ENCODE measurements at regions not wholly inside any gene's neighbourhood (a gene's known extent, or its start where the extent isn't known, plus 50 kb on each side); places are given as distances from the start of the nearest gene placed in this dataset.

DNA sequence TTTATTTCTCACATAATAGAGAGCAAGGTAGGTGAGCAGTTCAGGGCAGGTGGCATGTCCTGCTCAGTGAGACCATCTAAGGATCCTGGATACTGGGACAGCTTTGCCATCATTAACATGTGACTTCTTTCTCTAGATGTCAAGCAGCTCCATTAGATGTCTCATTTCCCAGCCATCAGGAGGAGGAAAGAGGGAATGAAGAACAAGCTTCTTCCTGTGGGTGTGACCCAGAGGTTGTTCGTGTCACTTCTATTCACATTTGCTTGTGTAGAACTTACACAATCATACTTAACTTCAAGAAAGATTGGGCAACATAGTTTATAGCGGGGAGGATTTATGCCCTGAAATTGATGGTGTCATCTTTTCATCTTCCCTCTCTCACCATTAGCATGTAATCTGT lies 169.2 kb upstream of the B3GALT2 start:
- no peak for TF ChIP-seq PATZ1 (CRISPR knock-in tag; IDR thresholded peaks at IDR 0.05; ENCODE audit: borderline replicate concordance)
- TF ChIP-seq, protein P1, sequence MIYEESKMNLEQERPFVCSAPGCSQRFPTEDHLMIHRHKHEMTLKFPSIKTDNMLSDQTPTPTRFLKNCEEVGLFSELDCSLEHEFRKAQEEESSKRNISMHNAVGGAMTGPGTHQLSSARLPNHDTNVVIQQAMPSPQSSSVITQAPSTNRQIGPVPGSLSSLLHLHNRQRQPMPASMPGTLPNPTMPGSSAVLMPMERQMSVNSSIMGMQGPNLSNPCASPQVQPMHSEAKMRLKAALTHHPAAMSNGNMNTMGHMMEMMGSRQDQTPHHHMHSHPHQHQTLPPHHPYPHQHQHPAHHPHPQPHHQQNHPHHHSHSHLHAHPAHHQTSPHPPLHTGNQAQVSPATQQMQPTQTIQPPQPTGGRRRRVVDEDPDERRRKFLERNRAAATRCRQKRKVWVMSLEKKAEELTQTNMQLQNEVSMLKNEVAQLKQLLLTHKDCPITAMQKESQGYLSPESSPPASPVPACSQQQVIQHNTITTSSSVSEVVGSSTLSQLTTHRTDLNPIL (CRISPR knock-in tag; IDR thresholded peaks at IDR 0.05; ENCODE audit: low read depth), result no peak
